WTC11 (cell line): ENCODE measurements at regions not wholly inside any gene's neighbourhood (a gene's known extent, or its start where the extent isn't known, plus 50 kb on each side); places are given as distances from the start of the nearest gene placed in this dataset.

ENCODE experiments used
- ATAC-seq: fragments of 200-7000 bp; cut with Tn5 transposase; 2 replicates; pipeline ENCODE4 v1.10.0; 2021; ENCODE audit warnings: mild to moderate bottlenecking, moderate library complexity
- CTCF ChIA-PET: fragments of 300-600 bp; sonication (Branson Sonifier 250); formaldehyde crosslinking; loops from one replicate; lab custom pipeline; 2021; ENCODE audit warnings: antibody characterized with exemption; lab: Charles Lee
- POLR2A ChIA-PET: fragments of 350-600 bp; sonication (Branson Sonifier 250); formaldehyde crosslinking; loops from one replicate; lab custom pipeline; 2021; ENCODE audit warnings: antibody characterized with exemption; lab: Charles Lee
- DNase-seq: peaks from one replicate; pipeline ENCODE4 v3.0.0; 2021; ENCODE audit warnings: low spot score
- H3K27ac Mint-ChIP-seq: 2 replicates; pipeline ENCODE4 v1.8.0; 2021; ENCODE audit warnings: mixed read lengths
- H3K27me3 Mint-ChIP-seq: 2 replicates; pipeline ENCODE4 v1.8.0; 2021; ENCODE audit warnings: low read depth, mild to moderate bottlenecking, moderate library complexity, mixed read lengths
- H3K36me3 Mint-ChIP-seq: 2 replicates; pipeline ENCODE4 v1.8.0; 2021; ENCODE audit warnings: mixed read lengths
- H3K4me1 Mint-ChIP-seq: 2 replicates; pipeline ENCODE4 v1.8.0; 2022; ENCODE audit warnings: mixed read lengths
- H3K4me3 Mint-ChIP-seq: 2 replicates; pipeline ENCODE4 v1.8.0; 2021; ENCODE audit warnings: mild to moderate bottlenecking, moderate library complexity, mixed read lengths
- H3K9me3 Mint-ChIP-seq: 2 replicates; pipeline ENCODE4 v1.8.0; 2021; ENCODE audit warnings: mixed read lengths
- ATF1 ChIP-seq: sonication (generic); formaldehyde crosslinking; IDR thresholded peaks from 2 replicates; pipeline ENCODE4 v1.8.1; 2023; ENCODE audit warnings: mild to moderate bottlenecking, moderate library complexity, missing genetic modification reagents
- CREM ChIP-seq: sonication (generic); formaldehyde crosslinking; IDR thresholded peaks from 2 replicates; pipeline ENCODE4 v1.8.1; 2022; ENCODE audit warnings: mild to moderate bottlenecking, missing genetic modification reagents, moderate library complexity
- ELF4 ChIP-seq: sonication (generic); formaldehyde crosslinking; IDR thresholded peaks from 2 replicates; pipeline ENCODE4 v1.8.1; 2022; ENCODE audit warnings: low read depth, mild to moderate bottlenecking, moderate library complexity, missing genetic modification reagents
- KAT7 ChIP-seq: sonication (generic); formaldehyde crosslinking; IDR thresholded peaks from 2 replicates; pipeline ENCODE4 v1.8.1; 2023; ENCODE audit warnings: missing genetic modification reagents, mild to moderate bottlenecking, borderline replicate concordance
- MYBL2 ChIP-seq: sonication (generic); formaldehyde crosslinking; IDR thresholded peaks from 2 replicates; pipeline ENCODE4 v1.8.1; 2023; ENCODE audit warnings: mild to moderate bottlenecking, moderate library complexity, missing genetic modification reagents
- PRRX2 ChIP-seq: fragments of 250-450 bp; sonication (Bioruptor Pico); IDR thresholded peaks from 2 replicates; pipeline ENCODE4 v1.8.0; 2021; ENCODE audit warnings: mild to moderate bottlenecking
- TEAD4 ChIP-seq: sonication (generic); formaldehyde crosslinking; IDR thresholded peaks from 2 replicates; pipeline ENCODE4 v1.8.0; 2022; ENCODE audit warnings: mild to moderate bottlenecking, missing genetic modification reagents
- TP53 ChIP-seq: sonication (generic); formaldehyde crosslinking; IDR thresholded peaks from 2 replicates; pipeline ENCODE4 v1.8.1; 2023; ENCODE audit warnings: mild to moderate bottlenecking, missing genetic modification reagents
- ZBTB21 ChIP-seq: sonication (generic); formaldehyde crosslinking; IDR thresholded peaks from 2 replicates; pipeline ENCODE4 v1.8.1; 2023; ENCODE audit warnings: mild to moderate bottlenecking, missing genetic modification reagents, borderline replicate concordance
- ZNF138 ChIP-seq: sonication (generic); formaldehyde crosslinking; conservative IDR thresholded peaks from 2 replicates; pipeline ENCODE4 v1.8.1; 2022; ENCODE audit warnings: mild to moderate bottlenecking, moderate library complexity, missing genetic modification reagents
- TF ChIP-seq, protein P1 (sequence below): fragments of 200-600 bp; IDR thresholded peaks from 2 replicates; pipeline ENCODE4 v1.8.0; 2022; ENCODE audit warnings: antibody characterized with exemption
- TF ChIP-seq, protein P2 (sequence below): sonication (generic); formaldehyde crosslinking; IDR thresholded peaks from 2 replicates; pipeline ENCODE4 v1.8.1; 2022; ENCODE audit warnings: low read depth, mild to moderate bottlenecking, moderate library complexity, missing genetic modification reagents, borderline replicate concordance
- TF ChIP-seq, protein P3 (sequence below): sonication (generic); formaldehyde crosslinking; IDR thresholded peaks from 2 replicates; pipeline ENCODE4 v1.8.1; 2023; ENCODE audit warnings: mild to moderate bottlenecking, missing genetic modification reagents, moderate library complexity
- TF ChIP-seq, protein P4 (sequence below): fragments of 250-450 bp; sonication (Bioruptor Pico); IDR thresholded peaks from 2 replicates; pipeline ENCODE4 v1.8.0; 2021; ENCODE audit warnings: mild to moderate bottlenecking
- TF ChIP-seq, protein P5 (sequence below): sonication (generic); formaldehyde crosslinking; IDR thresholded peaks from 2 replicates; pipeline ENCODE4 v1.8.1; 2022; ENCODE audit warnings: missing genetic modification reagents, borderline replicate concordance
- TF ChIP-seq, protein P6 (sequence below): fragments of 250-450 bp; sonication (Bioruptor Pico); IDR thresholded peaks from 2 replicates; pipeline ENCODE4 v2.1.2; 2022; ENCODE audit warnings: mild to moderate bottlenecking, moderate library complexity
- TF ChIP-seq, protein P7 (sequence below): fragments of 250-450 bp; sonication (Bioruptor Pico); conservative IDR thresholded peaks from 2 replicates; pipeline ENCODE4 v1.9.0; 2021; ENCODE audit warnings: mild to moderate bottlenecking
- TF ChIP-seq, protein P8 (sequence below): sonication (generic); formaldehyde crosslinking; conservative IDR thresholded peaks from 2 replicates; pipeline ENCODE4 v1.8.1; 2023; ENCODE audit warnings: mild to moderate bottlenecking, low read depth, missing genetic modification reagents, moderate library complexity
- TF ChIP-seq, protein P9 (sequence below): sonication (generic); formaldehyde crosslinking; IDR thresholded peaks from 2 replicates; pipeline ENCODE4 v1.8.1; 2022; ENCODE audit warnings: mild to moderate bottlenecking, missing genetic modification reagents, moderate library complexity, borderline replicate concordance

DNA sequence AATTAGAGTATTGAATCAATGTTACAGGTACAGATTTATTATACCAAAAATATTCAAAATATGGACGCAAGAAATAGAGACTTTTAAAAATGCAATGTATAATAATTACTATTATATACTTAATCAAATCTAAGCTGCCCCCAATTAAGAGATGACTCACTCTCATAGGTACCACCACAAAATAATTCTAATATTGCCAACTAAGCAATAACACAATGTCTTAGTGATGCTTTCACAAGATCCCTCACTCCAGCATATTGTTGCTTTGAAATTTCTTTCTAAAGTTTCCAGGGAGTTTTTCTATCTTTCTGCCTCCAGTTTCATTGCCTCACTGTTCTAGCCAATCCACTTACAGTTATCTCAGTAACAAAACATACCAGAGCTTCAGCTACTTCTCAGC, 270.0 kb upstream of the PABPC4L start:
- no peak for ATAC-seq
- H3K4me1 Mint-ChIP-seq: peaks cover 13% of the 10 kb centered on the region

DNA sequence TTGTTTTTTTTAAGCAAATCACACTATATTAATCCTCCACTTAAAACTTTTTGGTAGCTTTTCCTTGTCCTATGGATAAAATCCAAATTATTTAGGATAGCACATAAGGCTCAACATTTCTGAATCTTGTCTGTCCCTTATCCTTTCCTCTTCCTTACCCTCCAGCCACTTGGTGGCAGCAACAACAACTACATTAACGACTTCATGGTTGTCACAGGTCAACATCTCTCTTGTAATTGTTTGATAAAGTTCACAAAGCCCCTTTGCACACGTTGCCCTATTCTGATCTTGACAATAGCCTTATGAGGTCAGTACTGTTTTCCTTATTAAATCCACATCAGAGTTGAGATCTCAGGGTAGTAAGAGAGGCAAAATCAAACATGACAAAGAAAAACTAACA, 269.0 kb upstream of the PABPC4L start:
- ChIA-PET CTCF (no interaction called here), POLR2A (no interaction called here)
- DNase-seq: peak; percentile 32
- no peaks in the 10 kb centered on the region; the same call in 1 of the 2 replicates for H3K36me3 Mint-ChIP-seq
- no peaks in the 10 kb centered on the region for H3K9me3 Mint-ChIP-seq
- no peaks in the 10 kb centered on the region for H3K27me3 Mint-ChIP-seq
- peak; percentile 83 for ATAC-seq
- H3K27ac Mint-ChIP-seq: no peak overlapping the region
- no peak overlapping the region for H3K4me3 Mint-ChIP-seq
- peaks cover 13% of the 10 kb centered on the region for H3K4me1 Mint-ChIP-seq
- TF ChIP-seq ATF1 (CRISPR knock-in tag) (no peak), TEAD4 (CRISPR knock-in tag) (no peak), KAT7 (CRISPR knock-in tag) (no peak)
- TF ChIP-seq, protein P1, sequence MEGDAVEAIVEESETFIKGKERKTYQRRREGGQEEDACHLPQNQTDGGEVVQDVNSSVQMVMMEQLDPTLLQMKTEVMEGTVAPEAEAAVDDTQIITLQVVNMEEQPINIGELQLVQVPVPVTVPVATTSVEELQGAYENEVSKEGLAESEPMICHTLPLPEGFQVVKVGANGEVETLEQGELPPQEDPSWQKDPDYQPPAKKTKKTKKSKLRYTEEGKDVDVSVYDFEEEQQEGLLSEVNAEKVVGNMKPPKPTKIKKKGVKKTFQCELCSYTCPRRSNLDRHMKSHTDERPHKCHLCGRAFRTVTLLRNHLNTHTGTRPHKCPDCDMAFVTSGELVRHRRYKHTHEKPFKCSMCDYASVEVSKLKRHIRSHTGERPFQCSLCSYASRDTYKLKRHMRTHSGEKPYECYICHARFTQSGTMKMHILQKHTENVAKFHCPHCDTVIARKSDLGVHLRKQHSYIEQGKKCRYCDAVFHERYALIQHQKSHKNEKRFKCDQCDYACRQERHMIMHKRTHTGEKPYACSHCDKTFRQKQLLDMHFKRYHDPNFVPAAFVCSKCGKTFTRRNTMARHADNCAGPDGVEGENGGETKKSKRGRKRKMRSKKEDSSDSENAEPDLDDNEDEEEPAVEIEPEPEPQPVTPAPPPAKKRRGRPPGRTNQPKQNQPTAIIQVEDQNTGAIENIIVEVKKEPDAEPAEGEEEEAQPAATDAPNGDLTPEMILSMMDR: 0 out of 2 replicates have a peak, but pooled peaks have one; percentile 27
- TF ChIP-seq, protein P2, sequence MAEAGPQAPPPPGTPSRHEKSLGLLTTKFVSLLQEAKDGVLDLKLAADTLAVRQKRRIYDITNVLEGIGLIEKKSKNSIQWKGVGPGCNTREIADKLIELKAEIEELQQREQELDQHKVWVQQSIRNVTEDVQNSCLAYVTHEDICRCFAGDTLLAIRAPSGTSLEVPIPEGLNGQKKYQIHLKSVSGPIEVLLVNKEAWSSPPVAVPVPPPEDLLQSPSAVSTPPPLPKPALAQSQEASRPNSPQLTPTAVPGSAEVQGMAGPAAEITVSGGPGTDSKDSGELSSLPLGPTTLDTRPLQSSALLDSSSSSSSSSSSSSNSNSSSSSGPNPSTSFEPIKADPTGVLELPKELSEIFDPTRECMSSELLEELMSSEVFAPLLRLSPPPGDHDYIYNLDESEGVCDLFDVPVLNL (CRISPR knock-in tag): no peak
- TF ChIP-seq, protein P3, sequence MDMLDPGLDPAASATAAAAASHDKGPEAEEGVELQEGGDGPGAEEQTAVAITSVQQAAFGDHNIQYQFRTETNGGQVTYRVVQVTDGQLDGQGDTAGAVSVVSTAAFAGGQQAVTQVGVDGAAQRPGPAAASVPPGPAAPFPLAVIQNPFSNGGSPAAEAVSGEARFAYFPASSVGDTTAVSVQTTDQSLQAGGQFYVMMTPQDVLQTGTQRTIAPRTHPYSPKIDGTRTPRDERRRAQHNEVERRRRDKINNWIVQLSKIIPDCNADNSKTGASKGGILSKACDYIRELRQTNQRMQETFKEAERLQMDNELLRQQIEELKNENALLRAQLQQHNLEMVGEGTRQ (CRISPR knock-in tag): no peak

More for the DNA sequence above, 270.0 kb upstream of the PABPC4L start:
- H3K36me3 Mint-ChIP-seq: no peaks in the 10 kb centered on the region; the same call in 1 of the 2 replicates
- no peaks in the 10 kb centered on the region for H3K27me3 Mint-ChIP-seq
- no peak overlapping the region for H3K27ac Mint-ChIP-seq
- ChIA-PET POLR2A (no interaction called here), CTCF (no interaction called here)
- no peak for DNase-seq
- H3K9me3 Mint-ChIP-seq: no peaks in the 10 kb centered on the region
- TF ChIP-seq, protein P4, sequence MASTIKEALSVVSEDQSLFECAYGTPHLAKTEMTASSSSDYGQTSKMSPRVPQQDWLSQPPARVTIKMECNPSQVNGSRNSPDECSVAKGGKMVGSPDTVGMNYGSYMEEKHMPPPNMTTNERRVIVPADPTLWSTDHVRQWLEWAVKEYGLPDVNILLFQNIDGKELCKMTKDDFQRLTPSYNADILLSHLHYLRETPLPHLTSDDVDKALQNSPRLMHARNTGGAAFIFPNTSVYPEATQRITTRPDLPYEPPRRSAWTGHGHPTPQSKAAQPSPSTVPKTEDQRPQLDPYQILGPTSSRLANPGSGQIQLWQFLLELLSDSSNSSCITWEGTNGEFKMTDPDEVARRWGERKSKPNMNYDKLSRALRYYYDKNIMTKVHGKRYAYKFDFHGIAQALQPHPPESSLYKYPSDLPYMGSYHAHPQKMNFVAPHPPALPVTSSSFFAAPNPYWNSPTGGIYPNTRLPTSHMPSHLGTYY (CRISPR knock-in tag): no peak
- no peak for TF ChIP-seq MYBL2 (CRISPR knock-in tag)
- no peak for TF ChIP-seq PRRX2 (CRISPR knock-in tag)
- TF ChIP-seq, protein P5, sequence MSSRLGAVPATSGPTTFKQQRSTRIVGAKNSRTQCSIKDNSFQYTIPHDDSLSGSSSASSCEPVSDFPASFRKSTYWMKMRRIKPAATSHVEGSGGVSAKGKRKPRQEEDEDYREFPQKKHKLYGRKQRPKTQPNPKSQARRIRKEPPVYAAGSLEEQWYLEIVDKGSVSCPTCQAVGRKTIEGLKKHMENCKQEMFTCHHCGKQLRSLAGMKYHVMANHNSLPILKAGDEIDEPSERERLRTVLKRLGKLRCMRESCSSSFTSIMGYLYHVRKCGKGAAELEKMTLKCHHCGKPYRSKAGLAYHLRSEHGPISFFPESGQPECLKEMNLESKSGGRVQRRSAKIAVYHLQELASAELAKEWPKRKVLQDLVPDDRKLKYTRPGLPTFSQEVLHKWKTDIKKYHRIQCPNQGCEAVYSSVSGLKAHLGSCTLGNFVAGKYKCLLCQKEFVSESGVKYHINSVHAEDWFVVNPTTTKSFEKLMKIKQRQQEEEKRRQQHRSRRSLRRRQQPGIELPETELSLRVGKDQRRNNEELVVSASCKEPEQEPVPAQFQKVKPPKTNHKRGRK (CRISPR knock-in tag): no peak
- TF ChIP-seq, protein P6, sequence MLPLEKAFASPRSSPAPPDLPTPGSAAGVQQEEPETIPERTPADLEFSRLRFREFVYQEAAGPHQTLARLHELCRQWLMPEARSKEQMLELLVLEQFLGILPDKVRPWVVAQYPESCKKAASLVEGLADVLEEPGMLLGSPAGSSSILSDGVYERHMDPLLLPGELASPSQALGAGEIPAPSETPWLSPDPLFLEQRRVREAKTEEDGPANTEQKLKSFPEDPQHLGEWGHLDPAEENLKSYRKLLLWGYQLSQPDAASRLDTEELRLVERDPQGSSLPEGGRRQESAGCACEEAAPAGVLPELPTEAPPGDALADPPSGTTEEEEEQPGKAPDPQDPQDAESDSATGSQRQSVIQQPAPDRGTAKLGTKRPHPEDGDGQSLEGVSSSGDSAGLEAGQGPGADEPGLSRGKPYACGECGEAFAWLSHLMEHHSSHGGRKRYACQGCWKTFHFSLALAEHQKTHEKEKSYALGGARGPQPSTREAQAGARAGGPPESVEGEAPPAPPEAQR (CRISPR knock-in tag): no peak
- TF ChIP-seq, protein P7, sequence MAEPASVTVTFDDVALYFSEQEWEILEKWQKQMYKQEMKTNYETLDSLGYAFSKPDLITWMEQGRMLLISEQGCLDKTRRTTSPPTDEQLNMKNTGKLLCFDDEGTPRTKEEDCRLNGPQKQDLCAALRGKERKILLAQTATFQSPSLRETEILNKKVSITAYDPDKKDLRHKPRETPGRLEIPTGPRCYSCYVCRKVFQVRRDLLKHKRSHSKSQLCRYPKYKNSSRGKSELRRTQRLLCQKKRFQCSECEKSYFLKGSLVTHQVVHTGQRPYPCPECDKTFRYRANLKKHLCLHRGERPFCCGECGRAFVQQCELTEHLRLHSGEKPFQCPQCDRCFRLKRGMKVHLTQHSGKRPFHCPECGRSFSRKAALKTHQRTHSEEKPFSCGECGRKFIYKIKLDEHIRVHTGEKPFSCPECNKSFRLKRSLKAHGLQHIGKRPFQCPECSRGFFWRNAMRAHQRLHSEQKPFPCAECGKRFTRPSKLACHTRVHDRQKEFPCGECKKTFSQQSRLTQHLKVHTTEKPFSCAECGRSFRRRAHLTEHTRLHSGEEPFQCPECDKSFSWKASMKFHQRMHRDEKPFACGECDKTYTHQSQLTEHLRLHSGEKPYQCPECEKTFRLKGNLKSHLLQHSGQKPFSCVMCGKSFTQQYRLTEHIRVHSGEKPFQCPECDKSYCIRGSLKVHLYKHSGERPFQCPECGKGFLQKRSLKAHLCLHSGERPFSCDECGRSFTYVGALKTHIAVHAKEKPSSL (CRISPR knock-in tag): no peak
- no peak for TF ChIP-seq TP53 (CRISPR knock-in tag)
- no peak for TF ChIP-seq ZNF138 (CRISPR knock-in tag)
- TF ChIP-seq ZBTB21 (CRISPR knock-in tag): no peak
- TF ChIP-seq, protein P8, sequence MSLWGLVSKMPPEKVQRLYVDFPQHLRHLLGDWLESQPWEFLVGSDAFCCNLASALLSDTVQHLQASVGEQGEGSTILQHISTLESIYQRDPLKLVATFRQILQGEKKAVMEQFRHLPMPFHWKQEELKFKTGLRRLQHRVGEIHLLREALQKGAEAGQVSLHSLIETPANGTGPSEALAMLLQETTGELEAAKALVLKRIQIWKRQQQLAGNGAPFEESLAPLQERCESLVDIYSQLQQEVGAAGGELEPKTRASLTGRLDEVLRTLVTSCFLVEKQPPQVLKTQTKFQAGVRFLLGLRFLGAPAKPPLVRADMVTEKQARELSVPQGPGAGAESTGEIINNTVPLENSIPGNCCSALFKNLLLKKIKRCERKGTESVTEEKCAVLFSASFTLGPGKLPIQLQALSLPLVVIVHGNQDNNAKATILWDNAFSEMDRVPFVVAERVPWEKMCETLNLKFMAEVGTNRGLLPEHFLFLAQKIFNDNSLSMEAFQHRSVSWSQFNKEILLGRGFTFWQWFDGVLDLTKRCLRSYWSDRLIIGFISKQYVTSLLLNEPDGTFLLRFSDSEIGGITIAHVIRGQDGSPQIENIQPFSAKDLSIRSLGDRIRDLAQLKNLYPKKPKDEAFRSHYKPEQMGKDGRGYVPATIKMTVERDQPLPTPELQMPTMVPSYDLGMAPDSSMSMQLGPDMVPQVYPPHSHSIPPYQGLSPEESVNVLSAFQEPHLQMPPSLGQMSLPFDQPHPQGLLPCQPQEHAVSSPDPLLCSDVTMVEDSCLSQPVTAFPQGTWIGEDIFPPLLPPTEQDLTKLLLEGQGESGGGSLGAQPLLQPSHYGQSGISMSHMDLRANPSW: no peak
- TF ChIP-seq, protein P9, sequence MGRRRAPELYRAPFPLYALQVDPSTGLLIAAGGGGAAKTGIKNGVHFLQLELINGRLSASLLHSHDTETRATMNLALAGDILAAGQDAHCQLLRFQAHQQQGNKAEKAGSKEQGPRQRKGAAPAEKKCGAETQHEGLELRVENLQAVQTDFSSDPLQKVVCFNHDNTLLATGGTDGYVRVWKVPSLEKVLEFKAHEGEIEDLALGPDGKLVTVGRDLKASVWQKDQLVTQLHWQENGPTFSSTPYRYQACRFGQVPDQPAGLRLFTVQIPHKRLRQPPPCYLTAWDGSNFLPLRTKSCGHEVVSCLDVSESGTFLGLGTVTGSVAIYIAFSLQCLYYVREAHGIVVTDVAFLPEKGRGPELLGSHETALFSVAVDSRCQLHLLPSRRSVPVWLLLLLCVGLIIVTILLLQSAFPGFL (CRISPR knock-in tag): no peak
- TF ChIP-seq KAT7 (CRISPR knock-in tag): no peak
- no peak for TF ChIP-seq CREM
- TF ChIP-seq ELF4 (CRISPR knock-in tag): no peak
- no peak overlapping the region for H3K4me3 Mint-ChIP-seq
